Pancreas (tissue), 10 donors: ENCODE measurements at regions not wholly inside any gene's neighbourhood (a gene's known extent, or its start where the extent isn't known, plus 50 kb on each side); places are given as distances from the start of the nearest gene placed in this dataset.
A peak's percentile ranks its signal among the peaks of the same experiment; 100 is the strongest.

Experiments
- ATAC-seq, 4 donors: fragments of 200-7000 bp; cut with Tn5 transposase; one replicate each; pipeline versions ENCODE4 v1.8.0 to v1.9.1; 2020; ENCODE audit warnings: mild to moderate bottlenecking in 4 of 4, moderate library complexity in 4 of 4
- DNase-seq, 6 donors: peaks; one replicate each; pipeline ENCODE4 v3.0.0-alpha.2; 2020
- FAIRE-seq: peaks from 2 replicates; lab custom pipeline; 2012; peaks lifted over from hg19 to GRCh38; lab: Jason Lieb, UNC
- H3K27ac ChIP-seq, 4 donors: fragments of 200-600 bp; sonication (generic); 1 replicate in 3 of 4; 2 replicates in 1 of 4; pipeline versions ENCODE4 v1.5.0 to v1.8.0; 2020
- H3K27me3 ChIP-seq, 4 donors: fragments of 200-600 bp; one replicate each; pipeline ENCODE4 v1.8.0; 2021
- H3K36me3 ChIP-seq, 3 donors: fragments of 200-600 bp; sonication (generic) in 1 of 3; one replicate each; pipeline versions ENCODE4 v1.5.0 to v1.8.0; 2020 to 2021
- H3K4me1 ChIP-seq, 3 donors: fragments of 200-600 bp; one replicate each; pipeline ENCODE4 v1.8.0; 2021
- H3K4me3 ChIP-seq, 4 donors: fragments of 200-600 bp; sonication (generic) in 2 of 4; one replicate each; pipeline versions ENCODE4 v1.5.0 to v1.8.0; 2020 to 2021
- H3K9me3 ChIP-seq, 4 donors: fragments of 200-600 bp; one replicate each; pipeline ENCODE4 v1.8.0; 2021
- CTCF ChIP-seq, 4 donors: fragments of 200-600 bp; sonication (generic) in 3 of 4; IDR thresholded peaks; one replicate each; pipeline versions ENCODE4 v1.5.0 to v1.8.0; 2021; ENCODE audit warnings: antibody characterized with exemption in 4 of 4
- WGBS, 2 donors: extraction: QIAGEN DNeasy Blood & Tissue Kit; methylation state at CpG; one replicate each; pipeline ENCODE4 v1.1.7; 2013; 5-methylcytosine and 5-hydroxymethylcytosine counted together
- intact Hi-C, 3 donors: fragments of 100-400 bp; cut with DNase I; formaldehyde crosslinking; loops; one replicate each; pipeline versions ENCODE4 v1.11.1 to v1.14.2; 2022
- donor health status: healthy with polysubstance abuse.
- donor health status: DM: no; HTN: no; CAD: no; lungs with moderate emphysema.
- donor health status: DM: no; HTN: no; CAD: no.
- donor health status: control.
- donor health status: control.
- donor health status: Bipolar disorder and iron deficiency.
- donor health status: DM: yes; HTN: yes; CAD: no.
- donor health status: DM: no; HTN: no; CAD: no.
- donor health status: DM: no; HTN: no; CAD: no.
- donor health status: DM: yes; HTN: yes; CAD: no.

GRCh38 chr18:76564655-76565237 lies 69.7 kb upstream of the ZNF516 start:
- H3K27me3 ChIP-seq, result no peaks in the 10 kb centered on the region
- intact Hi-C loops, result no loop called here
- H3K9me3 ChIP-seq, result no peaks in the 10 kb centered on the region
- no peak for TF ChIP-seq CTCF (IDR thresholded peaks at IDR 0.05)
- H3K36me3 ChIP-seq, result no peaks in the 10 kb centered on the region
- peaks cover 0 to 10% (median 2%) of the 10 kb centered on the region in 3 donors for H3K4me1 ChIP-seq
- peak overlapping the region in 2 of 4 donors; percentile 56 to 67 for H3K27ac ChIP-seq
- 21 to 35% methylated on average over 4 of the region's 4 CpGs for WGBS, 2 donors
- peak; percentile 26 to 57 (median 52) for ATAC-seq
- H3K4me3 ChIP-seq, result peak overlapping the region in 1 of 4 donors; percentile 11
- FAIRE-seq, result no peak
- no peak for DNase-seq

- FAIRE-seq (no peak), DNase-seq (no peak), ATAC-seq (no peak)
- 75 to 82% methylated on average over 8 of the region's 8 CpGs for WGBS, 2 donors
- intact Hi-C loops, result no loop called here
- H3K9me3 ChIP-seq, result no peaks in the 10 kb centered on the region
- H3K4me3 ChIP-seq, result no peak overlapping the region
- H3K27me3 ChIP-seq, result no peaks in the 10 kb centered on the region
- H3K27ac ChIP-seq, result no peak overlapping the region
- no peaks in the 10 kb centered on the region for H3K36me3 ChIP-seq
- H3K4me1 ChIP-seq, result peaks cover 0 to 10% (median 2%) of the 10 kb centered on the region in 3 donors
- no peak for TF ChIP-seq CTCF (IDR thresholded peaks at IDR 0.05)
Observed at GRCh38 chr18:76564117-76564516, 69.1 kb upstream of the ZNF516 start.

GRCh38 chr18:76562286-76563122 lies 67.5 kb upstream of the ZNF516 start:
- ATAC-seq, result no peak
- no peak for FAIRE-seq
- H3K27ac ChIP-seq, result no peak overlapping the region
- H3K36me3 ChIP-seq, result no peaks in the 10 kb centered on the region
- no peak for TF ChIP-seq CTCF (IDR thresholded peaks at IDR 0.05)
- intact Hi-C loops, result no loop called here
- H3K4me3 ChIP-seq, result no peak overlapping the region
- peaks cover 0 to 10% (median 2%) of the 10 kb centered on the region in 3 donors for H3K4me1 ChIP-seq
- WGBS, 2 donors, result 85 to 92% methylated on average over 30 of the region's 30 CpGs
- no peaks in the 10 kb centered on the region for H3K27me3 ChIP-seq
- no peak for DNase-seq
- no peaks in the 10 kb centered on the region for H3K9me3 ChIP-seq

- H3K27ac ChIP-seq, result no peak overlapping the region
- FAIRE-seq (no peak), ATAC-seq (peak in 1 of 4 donors; percentile 29), DNase-seq (no peak)
- intact Hi-C loops, result no loop called here
- 62 to 64% methylated on average over 18 of the region's 18 CpGs for WGBS, 2 donors
- TF ChIP-seq CTCF (IDR thresholded peaks at IDR 0.05), result no peak
- no peaks in the 10 kb centered on the region for H3K27me3 ChIP-seq
- no peaks in the 10 kb centered on the region for H3K36me3 ChIP-seq
- H3K4me1 ChIP-seq, result no peaks in the 10 kb centered on the region
- no peak overlapping the region for H3K4me3 ChIP-seq
- H3K9me3 ChIP-seq, result no peaks in the 10 kb centered on the region
Observed at GRCh38 chr18:76558881-76559667, 64.0 kb upstream of the ZNF516 start.
